Sigmoid colon (tissue), 4 donors: ENCODE measurements at regions not wholly inside any gene's neighbourhood (a gene's known extent, or its start where the extent isn't known, plus 50 kb on each side); places are given as distances from the start of the nearest gene placed in this dataset.

Source experiments
- EP300 ChIP-seq, 4 donors: sonication (generic); formaldehyde crosslinking; IDR thresholded peaks; one replicate each; pipeline ENCODE4 v1.6.1; 2017; ENCODE audit warnings: antibody characterized with exemption in 4 of 4
- POLR2A ChIP-seq, 2 donors: fragments of 450-650 bp; IDR thresholded peaks; one replicate each; pipeline ENCODE4 v1.6.1; 2016; ENCODE audit warnings: antibody characterized with exemption in 2 of 2, mild to moderate bottlenecking in 2 of 2, moderate library complexity in 2 of 2
- POLR2AphosphoS5 ChIP-seq, 4 donors: sonication (generic); formaldehyde crosslinking; IDR thresholded peaks; one replicate each; pipeline ENCODE4 v1.6.1; 2017; ENCODE audit warnings: antibody characterized with exemption in 4 of 4
- TF ChIP-seq, protein P1 (sequence below), 4 experiments: fragments of 450-650 bp in 3 of 4; fragments of 200-600 bp in 1 of 4; IDR thresholded peaks; one replicate each; pipeline ENCODE4 v1.5.1; 2016 to 2019; ENCODE audit warnings: antibody characterized with exemption in 4 of 4, mild to moderate bottlenecking in 3 of 4, moderate library complexity in 2 of 4

DNA sequence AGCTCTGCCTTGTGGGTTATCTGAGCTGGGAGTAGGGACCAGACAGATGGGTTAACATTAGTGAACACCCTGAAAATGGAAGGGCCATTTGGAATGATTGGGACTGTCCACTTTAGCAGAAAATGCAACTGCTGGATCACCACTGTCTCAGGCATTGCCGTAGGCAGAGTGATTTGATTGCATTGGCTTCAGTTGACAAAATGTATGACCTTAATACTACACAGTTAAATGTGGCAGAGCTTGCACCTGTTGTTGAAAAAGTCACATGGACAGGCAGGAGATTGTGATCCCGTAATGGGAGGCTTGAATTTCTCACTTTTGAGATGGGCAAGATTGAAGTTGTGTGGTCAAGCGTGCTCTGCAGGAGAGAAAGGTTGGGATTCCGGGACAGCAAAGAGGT lies 166.5 kb upstream of the PUDP start:
- no peak for TF ChIP-seq POLR2AphosphoS5 (IDR thresholded peaks at IDR 0.05)
- TF ChIP-seq EP300 (IDR thresholded peaks at IDR 0.05) = no peak
- TF ChIP-seq, protein P1, sequence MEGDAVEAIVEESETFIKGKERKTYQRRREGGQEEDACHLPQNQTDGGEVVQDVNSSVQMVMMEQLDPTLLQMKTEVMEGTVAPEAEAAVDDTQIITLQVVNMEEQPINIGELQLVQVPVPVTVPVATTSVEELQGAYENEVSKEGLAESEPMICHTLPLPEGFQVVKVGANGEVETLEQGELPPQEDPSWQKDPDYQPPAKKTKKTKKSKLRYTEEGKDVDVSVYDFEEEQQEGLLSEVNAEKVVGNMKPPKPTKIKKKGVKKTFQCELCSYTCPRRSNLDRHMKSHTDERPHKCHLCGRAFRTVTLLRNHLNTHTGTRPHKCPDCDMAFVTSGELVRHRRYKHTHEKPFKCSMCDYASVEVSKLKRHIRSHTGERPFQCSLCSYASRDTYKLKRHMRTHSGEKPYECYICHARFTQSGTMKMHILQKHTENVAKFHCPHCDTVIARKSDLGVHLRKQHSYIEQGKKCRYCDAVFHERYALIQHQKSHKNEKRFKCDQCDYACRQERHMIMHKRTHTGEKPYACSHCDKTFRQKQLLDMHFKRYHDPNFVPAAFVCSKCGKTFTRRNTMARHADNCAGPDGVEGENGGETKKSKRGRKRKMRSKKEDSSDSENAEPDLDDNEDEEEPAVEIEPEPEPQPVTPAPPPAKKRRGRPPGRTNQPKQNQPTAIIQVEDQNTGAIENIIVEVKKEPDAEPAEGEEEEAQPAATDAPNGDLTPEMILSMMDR (IDR thresholded peaks at IDR 0.05) = no peak
- TF ChIP-seq POLR2A (IDR thresholded peaks at IDR 0.05) = no peak
